Ectodermal cell (in vitro differentiated cells): ENCODE measurements at regions not wholly inside any gene's neighbourhood (a gene's known extent, or its start where the extent isn't known, plus 50 kb on each side); places are given as distances from the start of the nearest gene placed in this dataset.

ENCODE experiments used
- H3K27ac ChIP-seq: 2 replicates; pipeline ENCODE4 v1.7.0; 2013; ENCODE audit warnings: mild to moderate bottlenecking, low read depth, low read length; ENCODE audit not compliant: insufficient read depth, poor library complexity, severe bottlenecking
- H3K27me3 ChIP-seq: 2 replicates; pipeline ENCODE4 v1.7.0; 2013; ENCODE audit warnings: mild to moderate bottlenecking, low read length; ENCODE audit not compliant: insufficient read depth, control insufficient read depth, poor library complexity, severe bottlenecking
- H3K36me3 ChIP-seq: one replicate; pipeline ENCODE4 v1.7.0; 2013; ENCODE audit warnings: low read length; ENCODE audit not compliant: control insufficient read depth, insufficient read depth
- H3K4me1 ChIP-seq: one replicate; pipeline ENCODE4 v1.7.0; 2013; ENCODE audit warnings: low read length; ENCODE audit not compliant: control insufficient read depth, insufficient read depth
- H3K4me3 ChIP-seq: 2 replicates; pipeline ENCODE4 v1.7.0; 2013; ENCODE audit warnings: low read depth, low read length, control low read depth; ENCODE audit not compliant: insufficient read depth
- H3K9me3 ChIP-seq: 2 replicates; pipeline ENCODE4 v1.7.0; 2013; ENCODE audit warnings: mild to moderate bottlenecking, low read length, moderate library complexity; ENCODE audit not compliant: control insufficient read depth
- WGBS, 2 experiments: methylation state at CpG; one replicate each; pipeline ENCODE4 v1.1.7; 2013; ENCODE audit warnings: missing lambda C conversion rate in 2 of 2; 5-methylcytosine and 5-hydroxymethylcytosine counted together

DNA sequence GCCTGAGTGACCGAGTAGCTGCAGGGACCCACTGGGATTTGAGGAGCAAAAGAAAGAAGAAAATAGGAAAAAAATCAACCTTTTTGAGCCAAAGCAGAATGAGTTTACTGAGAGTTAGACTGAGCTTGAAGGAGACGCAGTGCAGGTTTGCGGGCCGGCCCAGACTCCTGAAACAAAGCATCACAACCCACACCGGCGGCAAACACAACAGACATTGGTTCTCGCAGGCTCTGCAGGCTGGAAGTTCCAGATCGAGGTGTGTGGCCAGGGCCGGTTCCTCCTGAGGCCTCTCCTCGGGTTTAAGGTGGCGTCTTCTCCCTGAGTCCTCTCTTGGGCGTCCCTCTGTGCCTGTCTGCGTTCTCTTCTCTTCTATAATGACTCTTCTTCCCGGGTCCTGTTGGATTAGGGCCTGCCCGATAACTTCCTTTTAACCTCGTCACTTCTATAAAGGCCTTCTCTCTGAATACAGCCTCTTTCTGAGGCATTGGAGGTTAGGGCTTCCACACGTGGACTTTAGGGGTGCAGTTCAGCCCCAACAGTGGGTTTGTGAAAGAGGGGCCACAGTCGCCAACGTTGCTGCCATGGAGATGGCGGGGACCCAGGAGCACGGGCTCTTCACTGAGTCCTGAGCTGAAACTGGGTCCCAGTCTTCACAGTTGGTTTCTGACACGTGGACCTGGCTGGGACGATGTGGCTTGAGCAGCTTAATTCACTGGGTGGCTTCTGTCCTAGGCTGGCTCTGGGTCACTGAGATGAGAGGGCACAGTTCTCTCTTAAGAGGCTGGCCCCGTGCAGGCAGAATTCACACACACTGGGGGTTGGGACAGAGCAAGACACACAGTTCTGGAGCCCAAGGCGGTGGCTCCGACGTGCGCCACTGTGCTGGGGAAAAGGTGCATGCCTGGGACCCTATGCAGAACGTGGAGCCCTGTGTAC lies 1047.7 kb downstream of the BRD1 start:
- no peak overlapping the region for H3K27ac ChIP-seq
- no peaks in the 10 kb centered on the region for H3K4me1 ChIP-seq
- H3K4me3 ChIP-seq = no peak overlapping the region
- no peaks in the 10 kb centered on the region for H3K27me3 ChIP-seq
- WGBS, 2 experiments = 93 to 94% methylated on average over 29 of the region's 29 CpGs
- no peaks in the 10 kb centered on the region for H3K36me3 ChIP-seq
- H3K9me3 ChIP-seq = no peaks in the 10 kb centered on the region

DNA sequence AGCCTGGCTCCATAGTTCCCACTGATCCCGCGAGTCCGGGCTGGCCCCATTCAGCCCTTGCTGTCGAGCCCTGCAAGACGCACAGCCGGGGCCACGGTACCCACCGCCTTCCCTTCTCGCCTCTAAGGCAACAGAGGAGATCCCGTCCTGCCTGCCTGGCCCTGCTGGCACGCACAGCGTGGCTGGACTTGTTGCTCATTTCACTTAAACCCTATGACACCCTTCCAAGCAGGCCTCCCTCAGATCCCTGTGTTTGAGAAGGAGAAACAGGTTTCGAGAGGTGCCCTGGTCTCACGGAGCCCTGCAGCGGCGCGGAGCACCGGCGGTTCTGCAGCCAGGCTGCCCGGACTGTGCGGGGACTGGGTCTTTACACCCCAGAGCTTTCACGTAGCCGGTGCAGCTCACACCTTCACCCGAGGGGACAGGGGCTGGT lies 1048.4 kb downstream of the BRD1 start:
- WGBS, 2 experiments = 93 to 95% methylated on average over 24 of the region's 24 CpGs
- Histone ChIP-seq H3K4me3 (no peak overlapping the region), H3K27me3 (no peaks in the 10 kb centered on the region), H3K27ac (no peak overlapping the region), H3K9me3 (no peaks in the 10 kb centered on the region), H3K36me3 (no peaks in the 10 kb centered on the region), H3K4me1 (no peaks in the 10 kb centered on the region)

DNA sequence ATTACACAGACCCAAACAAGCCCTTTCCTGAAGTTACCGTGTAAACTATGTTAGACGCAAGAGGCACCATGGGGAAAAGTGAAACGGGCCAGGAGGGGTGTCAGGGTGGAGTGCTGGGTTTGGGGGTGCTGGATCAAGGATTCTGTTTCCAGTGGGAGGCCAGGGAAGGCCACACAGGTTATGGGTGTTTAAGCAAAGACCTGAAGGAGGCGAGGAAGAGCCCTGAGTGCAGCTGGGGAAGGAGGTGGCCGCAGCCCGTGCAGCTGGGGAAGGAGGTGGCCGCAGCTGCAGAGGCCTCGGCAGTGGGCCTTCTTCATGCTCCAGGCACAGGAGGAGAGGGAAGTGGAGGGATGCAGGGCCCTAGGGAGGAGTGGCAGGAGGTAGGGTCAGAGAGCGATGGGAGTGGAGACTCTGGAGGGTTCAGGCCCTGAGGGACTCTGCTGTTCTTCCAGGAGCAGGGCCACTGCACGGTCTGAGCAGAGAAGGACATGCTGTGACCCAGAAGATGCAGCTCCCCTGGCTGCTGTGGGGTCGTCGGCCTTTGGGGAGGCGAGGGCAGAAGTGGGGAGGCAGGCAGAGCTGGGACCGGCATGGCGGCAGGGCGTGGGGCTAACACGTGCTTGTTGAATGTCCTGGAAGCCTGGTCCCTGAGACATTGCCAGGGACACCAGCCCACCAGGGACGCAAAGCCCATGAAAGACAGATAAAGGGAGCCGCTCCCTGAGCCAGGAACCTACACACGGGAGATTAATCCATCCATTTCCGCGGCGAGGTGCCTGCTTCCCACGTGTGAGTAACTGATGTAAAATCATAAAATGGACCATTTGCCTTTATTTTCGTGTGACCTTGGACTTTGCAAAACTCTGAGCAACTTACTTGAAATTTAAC lies 1049.1 kb downstream of the BRD1 start:
- Histone ChIP-seq H3K36me3 (no peaks in the 10 kb centered on the region), H3K4me1 (no peaks in the 10 kb centered on the region), H3K27me3 (no peaks in the 10 kb centered on the region), H3K9me3 (no peaks in the 10 kb centered on the region), H3K27ac (no peak overlapping the region), H3K4me3 (no peak overlapping the region)
- 94 to 95% methylated on average over 25 of the region's 25 CpGs for whole genome bisulfite sequencing, 2 experiments

DNA sequence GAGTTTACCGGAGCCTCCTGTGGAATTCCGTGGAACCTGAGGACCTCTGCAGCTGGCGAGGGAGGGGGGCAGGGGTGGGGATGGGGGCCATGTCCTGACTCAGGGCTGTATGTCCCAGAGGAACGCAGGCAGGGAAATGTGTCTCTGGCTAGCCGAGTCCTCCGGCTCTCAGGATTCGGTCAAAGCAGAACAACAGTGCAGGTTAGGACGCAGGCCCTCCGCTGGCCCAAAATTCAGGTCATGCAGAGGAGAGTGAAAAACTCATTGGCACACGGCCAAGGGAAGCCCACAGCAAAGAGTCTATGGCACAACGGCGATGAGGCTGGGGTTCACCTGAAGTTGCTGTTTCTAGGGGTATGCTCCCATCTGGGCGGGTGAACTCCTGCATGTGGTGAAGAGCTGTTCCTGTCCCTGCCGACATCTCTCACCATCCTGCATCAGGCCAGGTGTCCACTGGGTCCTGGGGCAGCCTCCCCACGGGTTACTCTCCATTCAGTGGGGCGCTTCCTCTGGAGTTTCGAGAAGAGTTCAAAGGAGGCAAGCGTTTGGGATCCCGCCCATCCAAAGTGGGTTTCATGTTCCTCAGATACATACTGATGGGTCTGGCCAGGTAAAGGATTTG lies 1055.3 kb downstream of the BRD1 start:
- 90 to 92% methylated on average over 19 of the region's 19 CpGs for WGBS, 2 experiments
- H3K27me3 ChIP-seq = no peaks in the 10 kb centered on the region
- no peak overlapping the region for H3K27ac ChIP-seq
- no peak overlapping the region for H3K4me3 ChIP-seq
- no peaks in the 10 kb centered on the region for H3K4me1 ChIP-seq
- H3K9me3 ChIP-seq = peaks cover 3% of the 10 kb centered on the region
- no peaks in the 10 kb centered on the region for H3K36me3 ChIP-seq

DNA sequence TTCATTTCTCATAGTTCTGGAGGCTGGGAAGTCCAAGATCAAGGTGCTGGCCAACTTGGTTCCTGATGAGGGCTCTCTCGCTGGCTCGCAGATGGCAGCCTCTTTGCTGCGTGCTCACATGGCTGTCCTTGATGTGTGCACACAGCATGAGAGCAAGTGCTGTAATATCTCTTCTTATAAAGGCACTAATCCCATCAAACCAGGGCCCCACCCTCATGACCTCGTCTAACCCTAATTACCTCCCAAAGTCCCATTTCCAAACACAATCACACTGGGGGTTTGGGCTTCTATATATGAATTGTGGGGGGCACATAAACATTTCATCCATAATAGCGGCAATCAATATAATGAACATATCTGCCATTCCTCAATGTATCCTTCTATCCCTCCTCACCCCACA lies 1062.1 kb downstream of the BRD1 start:
- Histone ChIP-seq H3K27ac (no peak overlapping the region), H3K27me3 (no peaks in the 10 kb centered on the region), H3K36me3 (no peaks in the 10 kb centered on the region), H3K4me1 (no peaks in the 10 kb centered on the region), H3K9me3 (peaks cover 3% of the 10 kb centered on the region), H3K4me3 (no peak overlapping the region)
- 92% methylated on average over 4 to 5 of the region's 5 CpGs for WGBS, 2 experiments

DNA sequence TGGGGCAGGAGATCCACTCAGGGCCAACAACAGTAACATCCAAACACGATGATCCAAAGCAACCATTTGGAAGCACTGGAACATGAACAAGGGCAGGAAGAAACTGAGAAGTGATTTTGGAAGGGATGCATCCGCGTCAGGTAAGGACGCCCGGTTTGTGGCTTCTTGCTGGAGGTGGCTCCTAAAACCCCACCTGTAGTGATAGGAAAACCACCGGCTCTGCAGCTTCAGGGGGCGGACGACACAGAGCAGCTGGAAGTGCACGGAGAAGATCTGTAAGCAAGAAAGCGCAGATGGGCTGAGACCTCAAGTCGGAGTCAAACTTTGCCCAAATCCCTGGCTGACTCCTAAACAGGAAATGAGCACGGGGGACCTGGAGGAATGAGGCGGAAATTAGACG lies 1066.1 kb downstream of the BRD1 start:
- Histone ChIP-seq H3K36me3 (no peaks in the 10 kb centered on the region), H3K4me3 (no peak overlapping the region), H3K4me1 (no peaks in the 10 kb centered on the region), H3K27ac (no peak overlapping the region), H3K27me3 (peaks cover 3% of the 10 kb centered on the region), H3K9me3 (no peaks in the 10 kb centered on the region)
- WGBS, 2 experiments = 92 to 94% methylated on average over 14 of the region's 14 CpGs

DNA sequence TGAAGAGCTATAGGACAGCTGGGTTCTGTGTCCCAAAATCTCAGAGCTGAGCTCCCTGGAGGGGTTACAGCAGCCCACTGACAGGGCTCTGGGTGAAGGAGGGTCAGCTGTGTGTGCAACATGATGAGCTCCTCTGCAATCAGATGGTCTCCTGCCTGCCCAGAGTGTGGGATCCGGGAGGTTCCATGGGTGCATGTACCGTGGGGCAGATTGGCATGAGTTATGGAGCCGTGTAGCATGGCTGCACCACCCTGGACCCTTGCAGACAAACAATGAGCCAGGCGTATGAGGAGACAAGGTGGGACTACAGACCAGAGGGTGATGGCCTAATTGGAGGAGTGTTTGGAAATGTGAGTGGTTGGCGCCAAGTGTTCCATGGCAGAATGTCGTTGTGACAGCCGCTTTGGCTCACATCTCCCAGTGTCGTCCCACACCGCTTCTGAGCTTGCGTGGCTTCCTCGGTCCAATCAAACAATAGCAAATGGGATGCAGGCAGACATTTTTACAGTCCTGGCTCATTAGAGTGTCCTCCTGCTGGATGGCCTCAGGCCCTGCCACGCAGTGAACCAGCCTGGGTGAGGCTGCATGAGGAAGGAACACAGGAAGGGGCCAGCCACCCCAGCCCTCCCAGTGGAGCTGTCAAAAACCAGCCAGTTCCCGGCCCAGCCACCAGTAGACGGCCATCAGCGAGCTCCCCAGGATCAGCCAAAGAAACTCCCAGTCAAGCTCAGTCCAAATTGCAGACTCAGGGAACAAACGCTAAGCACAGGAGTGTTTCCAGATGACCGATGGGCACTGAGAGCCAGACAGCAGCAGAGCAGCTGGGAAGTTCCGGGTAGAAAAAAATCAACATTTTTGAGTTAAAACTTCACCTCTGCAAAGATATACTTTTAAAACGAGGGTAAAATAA lies 1066.9 kb downstream of the BRD1 start:
- Histone ChIP-seq H3K36me3 (no peaks in the 10 kb centered on the region), H3K4me1 (no peaks in the 10 kb centered on the region), H3K27ac (no peak overlapping the region), H3K4me3 (no peak overlapping the region), H3K27me3 (peaks cover 3% of the 10 kb centered on the region), H3K9me3 (no peaks in the 10 kb centered on the region)
- 93 to 94% methylated on average over 19 of the region's 19 CpGs for WGBS, 2 experiments

DNA sequence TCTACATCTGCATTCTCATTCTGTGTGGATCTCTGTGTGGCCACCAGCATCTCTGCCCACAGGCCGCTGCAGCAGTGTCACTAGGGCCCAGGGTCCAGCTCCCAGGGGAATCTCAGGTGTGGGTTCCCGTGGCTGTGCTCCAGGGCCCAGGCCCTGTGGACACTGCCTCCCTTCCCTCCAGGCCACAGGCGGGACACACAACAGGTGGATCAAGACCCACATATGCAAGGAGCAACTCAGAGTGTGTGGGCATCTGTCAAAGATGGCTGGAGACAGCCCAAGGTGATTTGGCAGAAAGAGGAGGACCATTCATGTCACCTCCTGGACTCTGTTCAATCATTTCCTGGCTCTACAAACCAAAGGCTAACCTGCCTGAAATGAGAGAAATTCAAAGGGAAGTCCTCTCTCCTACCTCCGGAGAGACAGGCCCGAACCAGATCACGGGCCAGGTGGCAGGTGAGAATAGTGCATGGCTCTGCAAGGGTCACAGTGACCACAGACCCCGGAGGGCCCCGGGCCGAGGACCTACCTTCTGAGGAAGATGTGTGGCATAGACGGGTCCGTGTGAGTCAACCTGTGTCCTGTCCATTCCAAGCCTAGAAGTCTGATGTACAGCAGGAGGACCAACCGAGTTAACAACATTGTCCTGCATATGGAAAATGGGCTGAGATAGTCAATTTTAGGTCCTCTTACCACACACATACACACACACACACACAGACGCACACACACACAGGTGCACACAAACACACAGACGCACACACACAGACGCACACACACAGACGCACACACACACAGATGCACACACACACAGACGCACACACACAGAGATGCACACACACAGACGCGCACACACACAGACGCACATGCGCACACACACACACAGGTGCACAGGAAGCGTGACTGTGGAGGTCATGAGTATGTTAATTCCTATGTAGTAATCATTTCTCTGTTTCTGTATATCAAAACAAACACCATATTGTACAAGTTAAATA lies 1068.5 kb downstream of the BRD1 start:
- Histone ChIP-seq H3K4me1 (no peaks in the 10 kb centered on the region), H3K27me3 (peaks cover 3% of the 10 kb centered on the region), H3K27ac (no peak overlapping the region), H3K9me3 (no peaks in the 10 kb centered on the region), H3K36me3 (no peaks in the 10 kb centered on the region), H3K4me3 (no peak overlapping the region)
- 89 to 90% methylated on average over 17 to 22 of the region's 22 CpGs for WGBS, 2 experiments
